SKM-1 (cell line): ENCODE measurements at regions not wholly inside any gene's neighbourhood (a gene's known extent, or its start where the extent isn't known, plus 50 kb on each side); places are given as distances from the start of the nearest gene placed in this dataset.
"Not testable (repeated sequence)": the region's sequence is repeated elsewhere in the genome, so short reads cannot be mapped to it uniquely, and the experiment has no call there.

ENCODE experiments used
- DNase-seq: peaks from one replicate; lab custom pipeline; 2025; ENCODE audit not compliant: unreplicated experiment; lab: John Stamatoyannopoulos, UW

DNA sequence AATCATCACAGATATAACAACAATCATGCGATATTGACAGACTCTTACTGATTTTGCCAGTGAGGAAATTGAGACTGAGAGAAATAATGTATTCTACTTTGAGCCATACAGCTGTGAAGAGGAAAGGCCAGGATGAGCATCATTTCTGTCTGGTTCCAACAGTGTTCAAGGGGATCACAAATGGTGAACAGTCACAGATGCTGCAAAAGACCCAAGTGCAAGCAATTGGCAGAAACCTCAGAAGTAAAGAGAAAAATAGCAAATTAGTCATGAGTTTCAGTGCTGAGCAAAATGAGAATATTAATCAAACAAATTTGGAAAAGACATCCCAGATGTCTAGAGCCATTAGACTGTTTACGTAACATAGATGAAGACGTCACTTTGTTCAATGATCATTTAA is 114.1 kb downstream of the RAB38 start:
- DNase-seq: no peak

DNA sequence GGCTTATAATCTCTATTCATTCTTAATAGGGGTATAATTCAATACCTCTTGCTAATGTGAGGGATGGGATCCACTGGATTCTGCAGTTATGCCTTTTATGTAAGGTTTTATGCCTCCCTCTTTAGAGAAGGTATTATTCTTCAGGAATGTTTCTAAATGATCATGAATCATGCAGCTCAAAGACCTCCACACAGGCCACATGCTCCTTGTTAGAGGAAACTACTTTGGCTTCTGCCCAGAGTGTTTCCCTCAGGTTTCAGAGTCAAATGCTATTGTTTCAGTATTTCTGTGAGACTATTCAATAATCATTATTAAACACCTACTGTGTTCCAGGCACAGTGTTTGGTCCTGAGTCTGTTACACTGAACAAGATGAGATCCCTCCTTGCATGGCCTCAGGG is 115.9 kb downstream of the RAB38 start:
- DNase-seq: no peak

- no peak for DNase-seq
Observed at GRCh38 chr11:88051396-88051795, 123.8 kb downstream of the RAB38 start.

DNA sequence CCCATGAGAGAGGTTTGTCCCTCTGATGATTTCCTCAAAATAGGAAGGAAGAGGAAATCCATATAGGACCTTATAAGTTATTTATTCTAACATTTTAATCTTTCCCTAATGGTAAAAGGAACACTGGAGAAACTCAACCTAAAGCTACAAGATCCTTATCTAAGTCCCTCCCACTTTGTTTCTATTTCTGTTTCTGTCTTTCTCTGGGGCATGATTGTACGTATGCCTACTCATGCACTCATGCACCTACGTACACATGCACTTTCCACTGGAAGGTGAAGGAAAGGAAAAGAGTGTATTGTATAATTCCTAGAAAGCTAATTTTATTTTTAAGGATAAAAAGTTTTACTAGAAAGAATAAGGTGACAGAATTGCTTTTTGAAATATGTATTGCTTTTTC is 125.0 kb downstream of the RAB38 start:
- DNase-seq: no peak

- DNase-seq: not testable (repeated sequence)
Observed at GRCh38 chr11:88045288-88045687, 130.0 kb downstream of the RAB38 start.

DNA sequence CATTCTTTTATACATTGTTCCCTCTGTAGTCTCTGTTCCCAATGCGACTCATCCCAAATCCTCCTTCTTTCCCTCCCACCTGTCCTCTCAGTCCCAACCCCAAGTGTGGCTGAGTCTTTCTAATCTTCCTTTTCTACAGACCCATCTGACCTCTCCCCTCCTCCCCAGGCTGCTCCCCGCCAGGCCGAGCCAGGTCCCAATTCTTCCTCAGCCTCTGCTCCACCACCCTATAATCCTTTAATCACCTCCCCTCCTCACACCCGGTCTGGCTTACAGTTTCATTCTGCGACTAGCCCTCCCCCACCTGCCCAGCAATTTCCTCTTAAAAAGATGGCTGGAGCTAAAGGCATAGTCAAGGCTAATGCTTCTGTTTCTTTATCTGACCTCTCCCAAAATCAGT is 130.6 kb downstream of the RAB38 start:
- not testable (repeated sequence) for DNase-seq

DNA sequence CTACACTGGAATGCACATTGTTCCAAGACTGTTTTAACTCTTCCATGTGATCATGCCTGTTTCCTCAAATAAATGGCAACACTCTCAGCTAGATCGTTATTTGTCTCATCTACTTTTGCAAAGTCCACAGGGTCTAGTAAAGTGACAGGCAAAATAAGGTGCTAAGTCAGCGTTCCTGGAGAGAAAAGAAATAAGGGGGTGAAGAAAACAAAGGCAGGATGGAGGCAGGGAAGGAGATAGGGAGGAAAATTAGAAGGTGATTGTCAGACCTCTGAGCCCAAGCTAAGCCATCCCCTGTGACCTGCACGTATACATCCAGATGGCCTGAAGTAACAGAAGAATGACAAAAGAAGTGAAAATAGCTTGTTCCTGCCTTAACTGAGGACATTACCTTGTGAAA is 132.1 kb downstream of the RAB38 start:
- no peak for DNase-seq

GRCh38 chr11:88042647-88043046 is 132.6 kb downstream of the RAB38 start:
- no peak for DNase-seq

GRCh38 chr11:88042238-88042637 is 133.0 kb downstream of the RAB38 start:
- DNase-seq: no peak

GRCh38 chr11:88041679-88042078 is 133.6 kb downstream of the RAB38 start:
- DNase-seq: no peak

GRCh38 chr11:88040148-88040496 is 135.1 kb downstream of the RAB38 start:
- DNase-seq: no peak

GRCh38 chr11:88039476-88040147 is 135.6 kb downstream of the RAB38 start:
- no peak for DNase-seq

DNA sequence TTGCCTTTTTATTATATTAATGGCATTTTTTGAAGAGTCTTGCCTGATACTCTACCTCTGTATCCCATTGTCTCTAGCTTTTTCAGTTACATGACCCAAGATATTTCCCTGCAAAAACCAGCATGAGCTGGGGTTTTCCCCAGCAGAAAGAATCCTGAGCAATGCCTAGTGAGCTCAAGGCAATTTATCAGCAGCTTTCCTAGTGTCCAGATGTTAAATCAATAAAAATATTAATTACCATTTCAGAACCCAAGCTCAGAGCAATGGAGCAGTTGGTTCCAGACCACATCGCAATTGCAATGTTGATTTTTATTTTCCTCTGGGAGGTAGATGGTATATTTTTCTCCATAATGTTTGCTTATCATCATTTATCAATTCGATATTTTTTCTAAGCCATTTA is 137.2 kb downstream of the RAB38 start:
- no peak for DNase-seq

DNA sequence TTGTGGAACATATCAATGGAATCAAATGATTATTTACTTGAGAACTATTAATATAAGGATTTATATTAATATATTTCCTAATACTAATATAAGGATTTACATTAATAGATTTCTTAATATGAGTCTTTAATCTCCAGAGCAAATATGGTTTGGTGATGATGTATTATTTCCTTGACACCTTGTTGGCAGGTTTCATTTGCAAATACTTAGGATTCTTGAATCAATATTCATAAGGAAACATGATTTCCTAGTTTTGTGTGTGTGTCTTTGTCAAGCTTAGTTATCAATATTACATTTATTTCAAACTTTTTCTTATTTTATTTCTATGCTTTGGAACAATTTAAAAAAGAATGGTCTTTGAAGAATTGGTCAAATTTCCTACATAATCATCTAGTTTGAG is 138.5 kb downstream of the RAB38 start:
- no peak for DNase-seq

GRCh38 chr11:88035271-88035670 is 140.0 kb downstream of the RAB38 start:
- no peak for DNase-seq

GRCh38 chr11:88017666-88018065 is 157.6 kb downstream of the RAB38 start:
- no peak for DNase-seq

- DNase-seq: peak; percentile 71
Observed at GRCh38 chr11:88016392-88017170, 158.7 kb downstream of the RAB38 start.

DNA sequence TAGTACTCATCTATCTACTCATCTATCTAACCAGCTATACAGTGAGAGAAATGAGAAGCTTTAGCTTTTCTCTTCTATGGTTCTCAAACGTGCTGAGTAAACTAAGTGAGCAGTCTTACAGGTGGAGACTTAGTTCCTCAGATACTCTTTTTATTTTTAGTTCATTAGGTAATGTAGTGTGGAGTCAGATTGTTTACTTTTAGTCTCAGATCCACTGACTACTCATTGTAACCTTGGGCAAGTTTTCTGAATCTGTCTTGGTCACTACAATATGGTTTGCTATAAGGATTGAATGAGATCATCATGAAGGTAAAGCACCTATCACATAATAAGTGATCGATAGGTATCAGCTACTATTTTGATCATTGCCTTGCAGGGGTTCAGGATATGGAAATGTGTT is 160.1 kb downstream of the RAB38 start:
- DNase-seq: no peak

GRCh38 chr11:88013508-88014065 is 161.7 kb downstream of the RAB38 start:
- DNase-seq: no peak

DNA sequence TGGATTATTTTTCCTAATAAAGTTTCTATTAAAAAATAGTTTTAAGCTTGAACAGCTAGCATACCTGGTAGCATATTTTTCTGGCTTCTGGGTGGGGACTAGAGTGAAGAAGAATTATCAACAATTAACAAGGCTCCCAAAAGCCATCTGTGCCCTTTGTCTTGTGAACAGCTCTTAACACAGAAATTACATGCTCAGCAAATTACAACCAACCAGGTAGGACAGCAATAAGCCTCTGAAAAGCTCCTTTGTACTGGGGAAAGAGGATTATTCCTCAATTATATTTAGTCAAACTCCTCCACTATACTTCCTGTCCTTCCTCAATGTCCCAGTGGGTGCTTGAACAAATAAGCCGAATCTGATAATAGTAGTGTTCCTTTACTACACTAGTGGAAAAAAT is 162.8 kb downstream of the RAB38 start:
- no peak for DNase-seq

- DNase-seq: no peak
Observed at GRCh38 chr11:87976009-87976408, 199.2 kb downstream of the RAB38 start.

DNA sequence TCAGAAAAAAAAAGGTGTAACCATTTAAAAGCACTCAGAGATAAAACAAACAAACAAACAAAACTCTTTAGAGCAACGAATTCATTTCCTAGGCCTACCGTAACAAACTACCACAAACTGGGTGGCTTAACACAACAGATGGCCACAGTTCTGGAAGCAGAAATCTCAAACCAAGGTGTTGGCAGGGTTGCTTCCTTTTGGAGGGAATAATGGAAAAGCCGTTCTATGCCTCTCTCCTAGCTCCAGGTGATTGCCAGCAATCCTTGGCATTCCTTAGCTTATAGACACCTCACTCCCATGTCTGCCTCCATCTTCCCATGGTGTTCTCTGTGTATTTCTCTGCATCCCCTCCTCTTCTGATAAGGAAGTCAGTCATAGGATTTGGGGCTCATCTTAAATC is 200.4 kb downstream of the RAB38 start:
- DNase-seq: no peak
